ENCODE measurements at regions not wholly inside any gene's neighbourhood (a gene's known extent, or its start where the extent isn't known, plus 50 kb on each side); places are given as distances from the start of the nearest gene placed in this dataset.

GRCh38 chr6:113076116-113076515 is 729.0 kb downstream of the RFPL4B start:
- H3K27me3 Mint-ChIP-seq, result no peaks in the 10 kb centered on the region
- no peak for ATAC-seq
- no peak overlapping the region for H3K27ac Mint-ChIP-seq
- no peak for DNase-seq
- H3K4me1 Mint-ChIP-seq, result no peaks in the 10 kb centered on the region
- no peak overlapping the region for H3K4me3 Mint-ChIP-seq
- peaks cover 0 to 6% of the 10 kb centered on the region in 2 donors for H3K9me3 Mint-ChIP-seq

GRCh38 chr6:113076816-113077215 is 729.7 kb downstream of the RFPL4B start:
- DNase-seq (no peak), ATAC-seq (no peak)
- Mint-ChIP-seq H3K9me3 (peaks cover 0 to 6% of the 10 kb centered on the region in 2 donors), H3K27ac (no peak overlapping the region), H3K4me1 (no peaks in the 10 kb centered on the region), H3K27me3 (no peaks in the 10 kb centered on the region), H3K4me3 (no peak overlapping the region)

GRCh38 chr6:113077794-113078193 is 730.7 kb downstream of the RFPL4B start:
- Mint-ChIP-seq H3K4me1 (no peaks in the 10 kb centered on the region), H3K9me3 (peaks cover 0 to 6% of the 10 kb centered on the region in 2 donors), H3K27me3 (no peaks in the 10 kb centered on the region), H3K4me3 (no peak overlapping the region), H3K27ac (no peak overlapping the region)
- DNase-seq, result no peak
- no peak for ATAC-seq

GRCh38 chr6:113078791-113079190 is 731.7 kb downstream of the RFPL4B start:
- no peaks in the 10 kb centered on the region for H3K4me1 Mint-ChIP-seq
- no peak overlapping the region for H3K4me3 Mint-ChIP-seq
- no peak overlapping the region for H3K27ac Mint-ChIP-seq
- ATAC-seq (no peak), DNase-seq (no peak)
- peaks cover 0 to 6% of the 10 kb centered on the region in 2 donors for H3K9me3 Mint-ChIP-seq
- H3K27me3 Mint-ChIP-seq, result no peaks in the 10 kb centered on the region

GRCh38 chr6:113082745-113083144 is 735.6 kb downstream of the RFPL4B start:
- Mint-ChIP-seq H3K4me1 (no peaks in the 10 kb centered on the region), H3K27me3 (no peaks in the 10 kb centered on the region), H3K4me3 (no peak overlapping the region), H3K9me3 (no peaks in the 10 kb centered on the region), H3K27ac (no peak overlapping the region)
- DNase-seq (no peak), ATAC-seq (no peak)

GRCh38 chr6:113083947-113084346 is 736.8 kb downstream of the RFPL4B start:
- Mint-ChIP-seq H3K4me3 (no peak overlapping the region), H3K27ac (no peak overlapping the region), H3K9me3 (no peaks in the 10 kb centered on the region), H3K4me1 (no peaks in the 10 kb centered on the region), H3K27me3 (no peaks in the 10 kb centered on the region)
- no peak for DNase-seq
- no peak for ATAC-seq

GRCh38 chr6:113089056-113089455 is 741.9 kb downstream of the RFPL4B start:
- H3K27ac Mint-ChIP-seq, result no peak overlapping the region
- no peaks in the 10 kb centered on the region for H3K4me1 Mint-ChIP-seq

GRCh38 chr6:113092795-113093194 is 745.7 kb downstream of the RFPL4B start:
- H3K4me3 Mint-ChIP-seq, result no peak overlapping the region
- no peak for DNase-seq

More at GRCh38 chr6:113089056-113089455, 741.9 kb downstream of the RFPL4B start:
- no peaks in the 10 kb centered on the region for H3K27me3 Mint-ChIP-seq
- no peak for DNase-seq
- no peak for ATAC-seq
- H3K4me3 Mint-ChIP-seq, result no peak overlapping the region
- peaks cover 0 to 7% of the 10 kb centered on the region in 2 donors for H3K9me3 Mint-ChIP-seq

GRCh38 chr6:113094779-113095178 is 747.6 kb downstream of the RFPL4B start:
- H3K4me1 Mint-ChIP-seq, result no peaks in the 10 kb centered on the region
- peaks cover 5 to 7% of the 10 kb centered on the region in 2 donors for H3K9me3 Mint-ChIP-seq
- H3K27ac Mint-ChIP-seq, result no peak overlapping the region
- ATAC-seq (no peak), DNase-seq (no peak)
- H3K27me3 Mint-ChIP-seq, result no peaks in the 10 kb centered on the region
- H3K4me3 Mint-ChIP-seq, result no peak overlapping the region

More at GRCh38 chr6:113092795-113093194, 745.7 kb downstream of the RFPL4B start:
- Mint-ChIP-seq H3K4me1 (no peaks in the 10 kb centered on the region), H3K27me3 (no peaks in the 10 kb centered on the region), H3K27ac (no peak overlapping the region), H3K9me3 (peaks cover 5 to 7% of the 10 kb centered on the region in 2 donors)
- no peak for ATAC-seq

GRCh38 chr6:113095841-113096240 is 748.7 kb downstream of the RFPL4B start:
- H3K4me1 Mint-ChIP-seq, result no peaks in the 10 kb centered on the region
- H3K27ac Mint-ChIP-seq, result no peak overlapping the region
- H3K27me3 Mint-ChIP-seq, result no peaks in the 10 kb centered on the region
- DNase-seq (no peak), ATAC-seq (no peak)
- peaks cover 5 to 7% of the 10 kb centered on the region in 2 donors for H3K9me3 Mint-ChIP-seq
- no peak overlapping the region for H3K4me3 Mint-ChIP-seq

- no peak overlapping the region for H3K4me3 Mint-ChIP-seq
- no peaks in the 10 kb centered on the region for H3K4me1 Mint-ChIP-seq
- no peaks in the 10 kb centered on the region for H3K27me3 Mint-ChIP-seq
- DNase-seq (no peak), ATAC-seq (no peak)
- H3K9me3 Mint-ChIP-seq, result no peaks in the 10 kb centered on the region
- no peak overlapping the region for H3K27ac Mint-ChIP-seq
Observed at GRCh38 chr6:113102761-113103160, 754.4 kb upstream of the MARCKS start.

- Mint-ChIP-seq H3K4me1 (no peaks in the 10 kb centered on the region), H3K27ac (no peak overlapping the region), H3K27me3 (no peaks in the 10 kb centered on the region), H3K9me3 (no peaks in the 10 kb centered on the region), H3K4me3 (no peak overlapping the region)
- no peak for ATAC-seq
- no peak for DNase-seq
Observed at GRCh38 chr6:113103634-113104361, 753.3 kb upstream of the MARCKS start.

GRCh38 chr6:113104541-113104940 is 752.6 kb upstream of the MARCKS start:
- DNase-seq (no peak), ATAC-seq (no peak)
- Mint-ChIP-seq H3K27ac (no peak overlapping the region), H3K9me3 (no peaks in the 10 kb centered on the region), H3K27me3 (no peaks in the 10 kb centered on the region), H3K4me3 (no peak overlapping the region), H3K4me1 (no peaks in the 10 kb centered on the region)

GRCh38 chr6:113104951-113105350 is 752.2 kb upstream of the MARCKS start:
- Mint-ChIP-seq H3K4me3 (no peak overlapping the region), H3K27me3 (no peaks in the 10 kb centered on the region), H3K4me1 (no peaks in the 10 kb centered on the region), H3K27ac (no peak overlapping the region), H3K9me3 (no peaks in the 10 kb centered on the region)
- DNase-seq (no peak), ATAC-seq (no peak)

GRCh38 chr6:113110211-113110610 is 746.9 kb upstream of the MARCKS start:
- no peak overlapping the region for H3K4me3 Mint-ChIP-seq
- no peaks in the 10 kb centered on the region for H3K27me3 Mint-ChIP-seq
- no peak for ATAC-seq
- no peaks in the 10 kb centered on the region for H3K4me1 Mint-ChIP-seq
- no peak for DNase-seq
- peaks cover 7 to 19% of the 10 kb centered on the region in 2 donors for H3K9me3 Mint-ChIP-seq
- H3K27ac Mint-ChIP-seq, result no peak overlapping the region

- Mint-ChIP-seq H3K27me3 (no peaks in the 10 kb centered on the region), H3K4me1 (no peaks in the 10 kb centered on the region), H3K27ac (no peak overlapping the region), H3K9me3 (peaks cover 12 to 29% of the 10 kb centered on the region in 2 donors), H3K4me3 (no peak overlapping the region)
- DNase-seq (no peak), ATAC-seq (no peak)
Observed at GRCh38 chr6:113111550-113111949, 745.6 kb upstream of the MARCKS start.

GRCh38 chr6:113112086-113112485 is 745.1 kb upstream of the MARCKS start:
- ATAC-seq, result no peak
- H3K27ac Mint-ChIP-seq, result no peak overlapping the region

More at GRCh38 chr6:113112086-113112485, 745.1 kb upstream of the MARCKS start:
- DNase-seq, result no peak
- Mint-ChIP-seq H3K27me3 (no peaks in the 10 kb centered on the region), H3K4me1 (no peaks in the 10 kb centered on the region), H3K4me3 (no peak overlapping the region), H3K9me3 (peaks cover 15 to 34% of the 10 kb centered on the region in 2 donors)

Data from stimulated activated naive CD8-positive, alpha-beta T cell treated with anti-CD3 and anti-CD28 coated beads, Interleukin-15, amount 100 ng/mL, for 72 hours (primary cell).